Naive thymus-derived CD4-positive, alpha-beta T cell (primary cell): ENCODE measurements at regions not wholly inside any gene's neighbourhood (a gene's known extent, or its start where the extent isn't known, plus 50 kb on each side); places are given as distances from the start of the nearest gene placed in this dataset.

Source experiments
- ATAC-seq: fragments of 150-1000 bp; cut with Tn5 transposase; 2 replicates; pipeline ENCODE4 v1.10.0; 2021; ENCODE audit warnings: mild to moderate bottlenecking, moderate library complexity
- CTCF ChIA-PET: fragments of 350-600 bp; sonication (Branson Sonifier 250); formaldehyde crosslinking; loops from one replicate; lab custom pipeline; 2021; ENCODE audit warnings: antibody characterized with exemption; lab: Charles Lee
- POLR2A ChIA-PET: fragments of 350-600 bp; sonication (Branson Sonifier 250); formaldehyde crosslinking; loops from one replicate; lab custom pipeline; 2021; ENCODE audit warnings: antibody characterized with exemption, inconsistent platforms; lab: Charles Lee
- DNase-seq, 9 donors: peaks; one replicate each; pipeline versions ENCODE4 v3.0.0 to v3.0.0-alpha.2; 2020 to 2022; ENCODE audit warnings: mixed read lengths in 1 of 9
- H3K27ac ChIP-seq: one replicate; pipeline ENCODE4 v1.7.0; 2013; ENCODE audit warnings: mild to moderate bottlenecking, low read depth, low read length, moderate library complexity
- H3K27me3 ChIP-seq, 2 donors: one replicate each; pipeline ENCODE4 v1.7.0; 2013; ENCODE audit warnings: low read length in 2 of 2, mild to moderate bottlenecking in 2 of 2, moderate library complexity in 2 of 2; ENCODE audit not compliant: control insufficient read depth in 2 of 2, insufficient read depth in 2 of 2
- H3K36me3 ChIP-seq, 3 experiments: 1 replicate in 2 of 3; 2 replicates in 1 of 3; pipeline ENCODE4 v1.7.0; 2013; ENCODE audit warnings: low read length in 3 of 3, mild to moderate bottlenecking in 3 of 3, moderate library complexity in 1 of 3; ENCODE audit not compliant: insufficient read depth in 3 of 3, control insufficient read depth in 2 of 3
- H3K4me1 ChIP-seq, 2 donors: one replicate each; pipeline ENCODE4 v1.7.0; 2013; ENCODE audit warnings: low read length in 2 of 2, mild to moderate bottlenecking in 2 of 2, moderate library complexity in 1 of 2; ENCODE audit not compliant: control insufficient read depth in 2 of 2, insufficient read depth in 2 of 2
- H3K4me3 ChIP-seq: 2 replicates; pipeline ENCODE4 v1.7.0; 2013; ENCODE audit warnings: mild to moderate bottlenecking, low read length
- H3K9me3 ChIP-seq, 3 experiments: 1 replicate in 2 of 3; 2 replicates in 1 of 3; pipeline ENCODE4 v1.7.0; 2013; ENCODE audit warnings: low read length in 3 of 3; ENCODE audit not compliant: control insufficient read depth in 2 of 3
- H3K27ac Mint-ChIP-seq, 9 donors: one replicate each; pipeline ENCODE4 v1.8.0; 2020 to 2022; ENCODE audit warnings: mixed read lengths in 9 of 9, mild to moderate bottlenecking in 8 of 9, moderate library complexity in 5 of 9, inconsistent platforms in 2 of 9
- H3K27me3 Mint-ChIP-seq, 5 donors: one replicate each; pipeline ENCODE4 v1.8.0; 2021 to 2022; ENCODE audit warnings: mixed read lengths in 5 of 5, mild to moderate bottlenecking in 1 of 5
- H3K36me3 Mint-ChIP-seq, 5 donors: one replicate each; pipeline ENCODE4 v1.8.0; 2020 to 2022; ENCODE audit warnings: mixed read lengths in 5 of 5, mild to moderate bottlenecking in 3 of 5, inconsistent platforms in 1 of 5
- H3K4me1 Mint-ChIP-seq, 7 donors: one replicate each; pipeline ENCODE4 v1.8.0; 2020 to 2022; ENCODE audit warnings: mixed read lengths in 7 of 7, mild to moderate bottlenecking in 3 of 7, inconsistent platforms in 1 of 7
- H3K4me3 Mint-ChIP-seq, 10 donors: one replicate each; pipeline ENCODE4 v1.8.0; 2020 to 2022; ENCODE audit warnings: mild to moderate bottlenecking in 10 of 10, mixed read lengths in 10 of 10, moderate library complexity in 6 of 10, inconsistent platforms in 2 of 10
- H3K9me3 Mint-ChIP-seq, 11 donors: one replicate each; pipeline ENCODE4 v1.8.0; 2020 to 2022; ENCODE audit warnings: mixed read lengths in 11 of 11, mild to moderate bottlenecking in 4 of 11, inconsistent platforms in 1 of 11, moderate library complexity in 1 of 11
- intact Hi-C, 2 donors: fragments of 100-400 bp; cut with micrococcal nuclease; formaldehyde crosslinking; loops; one replicate each; pipeline ENCODE4 v1.15.1; 2023

DNA sequence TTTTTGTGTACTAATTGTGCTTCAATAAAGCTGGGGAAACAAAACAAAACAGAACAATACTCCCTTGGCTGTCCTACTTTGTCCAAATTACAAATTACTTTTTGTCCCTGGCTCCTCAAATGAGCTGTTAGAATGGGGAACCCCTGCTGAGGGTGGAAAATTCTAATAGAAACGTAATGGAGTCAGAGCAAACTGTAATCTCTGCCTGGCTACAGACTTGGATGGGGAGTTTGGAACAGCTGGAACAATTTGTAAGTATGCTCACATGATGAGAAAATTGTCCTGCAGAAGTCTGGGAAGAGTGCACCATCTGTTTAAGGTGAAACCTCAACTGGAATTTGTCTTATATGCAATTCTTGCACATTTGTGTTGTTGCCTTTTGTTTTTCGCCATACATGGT lies 364.4 kb upstream of the CLNK start:
- ATAC-seq (no peak), DNase-seq (no peak)
- POLR2A ChIA-PET, result no interaction called here
- Mint-ChIP-seq H3K36me3 (peaks cover 0 to 3% (median 0%) of the 10 kb centered on the region in 5 donors), H3K27me3 (peaks cover 0 to 12% (median 0%) of the 10 kb centered on the region in 5 donors), H3K9me3 (peaks cover 0 to 16% (median 3%) of the 10 kb centered on the region in 11 donors), H3K27ac (no peak overlapping the region), H3K4me1 (no peaks in the 10 kb centered on the region), H3K4me3 (no peak overlapping the region)
- no peaks in the 10 kb centered on the region for H3K9me3 ChIP-seq
- H3K36me3 ChIP-seq, result no peaks in the 10 kb centered on the region
- CTCF ChIA-PET, result interaction anchor here (0.6 kb wide), 1 partner anchor 113 kb away, joined by 5 read pairs; no protein-coding TSS in a partner anchor
- no peaks in the 10 kb centered on the region for H3K4me1 ChIP-seq
- intact Hi-C loops, result no loop called here
- no peak overlapping the region for H3K4me3 ChIP-seq
- H3K27ac ChIP-seq, result no peak overlapping the region
- H3K27me3 ChIP-seq, result no peaks in the 10 kb centered on the region

DNA sequence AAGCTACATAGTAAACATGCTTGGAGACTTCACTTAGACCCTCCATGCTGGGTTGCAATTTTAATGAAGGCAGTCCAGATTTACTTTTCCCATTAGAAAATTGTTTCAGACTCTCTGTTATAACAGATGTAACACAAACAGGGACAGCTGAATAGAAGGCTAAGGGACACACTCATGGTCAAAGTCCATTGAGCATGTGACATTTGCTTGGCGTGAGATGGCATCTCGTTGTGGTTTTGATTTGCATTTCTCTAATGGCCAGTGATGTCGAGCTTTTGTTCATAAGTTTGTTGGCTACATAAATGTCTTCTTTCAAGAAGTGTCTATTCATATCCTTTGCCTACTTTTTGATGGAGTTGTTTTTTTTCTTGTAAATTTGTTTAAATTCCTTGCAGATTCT lies 358.2 kb upstream of the CLNK start:
- Histone ChIP-seq H3K4me3 (no peak overlapping the region), H3K4me1 (no peaks in the 10 kb centered on the region), H3K27ac (no peak overlapping the region), H3K27me3 (no peaks in the 10 kb centered on the region), H3K36me3 (no peaks in the 10 kb centered on the region), H3K9me3 (no peaks in the 10 kb centered on the region)
- H3K4me3 Mint-ChIP-seq, result no peak overlapping the region
- DNase-seq (no peak), ATAC-seq (no peak)
- intact Hi-C loops, result no loop called here
- peaks cover 0 to 16% (median 2%) of the 10 kb centered on the region in 11 donors for H3K9me3 Mint-ChIP-seq
- CTCF ChIA-PET, result no interaction called here
- H3K4me1 Mint-ChIP-seq, result peaks cover 0 to 4% (median 0%) of the 10 kb centered on the region in 7 donors
- H3K27ac Mint-ChIP-seq, result no peak overlapping the region
- peaks cover 0 to 3% (median 0%) of the 10 kb centered on the region in 5 donors for H3K36me3 Mint-ChIP-seq
- POLR2A ChIA-PET, result no interaction called here
- H3K27me3 Mint-ChIP-seq, result no peaks in the 10 kb centered on the region

DNA sequence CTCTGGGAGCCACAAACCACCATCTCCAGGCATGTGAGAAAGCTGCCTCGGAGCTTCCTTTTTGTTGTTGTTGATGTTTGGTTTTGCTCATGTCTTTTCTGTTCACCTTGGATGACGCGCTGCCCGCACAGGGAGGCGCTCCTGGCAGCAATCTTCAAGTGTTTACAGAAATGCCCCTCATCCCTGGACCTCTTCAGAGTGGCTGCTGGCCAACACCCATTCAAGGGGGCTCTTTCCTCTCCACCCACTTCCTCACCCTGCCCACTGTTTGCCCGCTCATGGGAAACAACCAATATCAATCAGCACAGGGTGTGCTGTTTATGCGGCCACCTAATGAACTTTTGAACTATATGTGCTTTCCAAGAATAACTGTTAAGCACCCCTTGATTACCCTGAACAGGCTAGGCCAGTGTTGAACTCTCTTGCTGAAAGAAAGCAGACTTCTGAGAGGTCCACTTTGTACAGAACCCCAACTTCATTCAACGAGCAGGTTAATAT lies 355.1 kb upstream of the CLNK start:
- Mint-ChIP-seq H3K4me3 (no peak overlapping the region), H3K36me3 (no peaks in the 10 kb centered on the region), H3K27me3 (no peaks in the 10 kb centered on the region), H3K27ac (no peak overlapping the region), H3K4me1 (peaks cover 0 to 4% (median 0%) of the 10 kb centered on the region in 7 donors), H3K9me3 (no peaks in the 10 kb centered on the region)
- no peak for ATAC-seq
- ChIA-PET CTCF (no interaction called here), POLR2A (no interaction called here)
- H3K4me1 ChIP-seq, result no peaks in the 10 kb centered on the region
- H3K4me3 ChIP-seq, result no peak overlapping the region
- H3K36me3 ChIP-seq, result no peaks in the 10 kb centered on the region
- DNase-seq, result no peak
- no peak overlapping the region for H3K27ac ChIP-seq
- intact Hi-C loops, result no loop called here
- H3K27me3 ChIP-seq, result no peaks in the 10 kb centered on the region
- H3K9me3 ChIP-seq, result no peaks in the 10 kb centered on the region

DNA sequence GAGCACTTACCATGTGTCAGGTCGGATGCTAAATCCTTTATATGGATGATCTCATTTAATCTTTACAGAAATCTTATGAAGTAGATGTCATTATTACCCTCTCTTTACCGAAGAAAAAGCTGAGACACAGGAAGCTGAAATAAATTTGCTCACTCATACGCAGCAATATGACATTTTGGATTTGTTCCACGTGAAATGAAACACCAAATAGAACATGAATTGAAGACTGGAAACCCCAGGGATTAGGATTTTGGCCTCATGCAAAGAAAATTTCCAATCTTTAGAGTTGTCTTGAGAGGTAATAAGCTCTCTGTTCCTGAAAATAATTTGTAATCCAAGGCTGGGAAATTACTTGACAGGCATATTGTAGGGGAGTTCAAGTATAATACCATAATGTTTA lies 354.4 kb upstream of the CLNK start:
- ChIA-PET CTCF (no interaction called here), POLR2A (no interaction called here)
- intact Hi-C loops, result no loop called here
- no peaks in the 10 kb centered on the region for H3K36me3 Mint-ChIP-seq
- no peak overlapping the region for H3K27ac ChIP-seq
- no peaks in the 10 kb centered on the region for H3K4me1 ChIP-seq
- no peak overlapping the region for H3K4me3 Mint-ChIP-seq
- no peaks in the 10 kb centered on the region for H3K36me3 ChIP-seq
- no peak overlapping the region for H3K27ac Mint-ChIP-seq
- ATAC-seq (no peak), DNase-seq (no peak)
- H3K27me3 Mint-ChIP-seq, result no peaks in the 10 kb centered on the region
- no peaks in the 10 kb centered on the region for H3K27me3 ChIP-seq
- no peak overlapping the region for H3K4me3 ChIP-seq
- H3K4me1 Mint-ChIP-seq, result peaks cover 0 to 4% (median 0%) of the 10 kb centered on the region in 7 donors
- H3K9me3 ChIP-seq, result no peaks in the 10 kb centered on the region
- H3K9me3 Mint-ChIP-seq, result no peaks in the 10 kb centered on the region

GRCh38 chr4:11037637-11038036 lies 353.1 kb upstream of the CLNK start:
- Mint-ChIP-seq H3K27me3 (no peaks in the 10 kb centered on the region), H3K36me3 (no peaks in the 10 kb centered on the region), H3K4me3 (no peak overlapping the region), H3K27ac (no peak overlapping the region), H3K4me1 (peaks cover 0 to 4% (median 0%) of the 10 kb centered on the region in 7 donors), H3K9me3 (no peaks in the 10 kb centered on the region)
- H3K4me1 ChIP-seq, result no peaks in the 10 kb centered on the region
- intact Hi-C loops, result no loop called here
- no peak overlapping the region for H3K4me3 ChIP-seq
- POLR2A ChIA-PET, result no interaction called here
- H3K27me3 ChIP-seq, result no peaks in the 10 kb centered on the region
- ATAC-seq (no peak), DNase-seq (no peak)
- H3K9me3 ChIP-seq, result no peaks in the 10 kb centered on the region
- no peak overlapping the region for H3K27ac ChIP-seq
- CTCF ChIA-PET, result no interaction called here
- H3K36me3 ChIP-seq, result no peaks in the 10 kb centered on the region

DNA sequence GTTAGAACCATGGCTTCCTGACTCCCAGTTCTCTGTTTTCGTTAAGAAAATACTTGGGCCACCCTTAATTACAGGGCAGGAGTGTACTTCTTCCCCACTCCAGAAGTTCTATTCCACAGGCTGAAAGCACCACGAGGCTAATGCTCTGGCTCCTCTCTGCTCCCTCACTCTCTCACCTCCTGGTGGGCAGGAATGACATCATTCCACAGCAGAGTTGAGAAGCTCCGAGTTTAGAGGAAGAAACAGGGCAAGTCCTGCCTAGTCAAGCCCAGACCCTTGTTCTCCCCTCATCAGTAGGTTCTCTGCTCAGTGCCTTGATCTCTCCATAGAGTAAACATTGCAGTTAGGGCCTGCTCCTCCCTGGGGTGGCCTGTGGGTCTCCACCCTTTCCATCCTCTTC lies 343.8 kb upstream of the CLNK start:
- H3K27ac ChIP-seq, result no peak overlapping the region
- CTCF ChIA-PET, result no interaction called here
- H3K9me3 Mint-ChIP-seq, result peaks cover 0 to 8% (median 3%) of the 10 kb centered on the region in 11 donors
- DNase-seq (no peak), ATAC-seq (no peak)
- POLR2A ChIA-PET, result no interaction called here
- H3K36me3 ChIP-seq, result no peaks in the 10 kb centered on the region
- no peaks in the 10 kb centered on the region for H3K4me1 Mint-ChIP-seq
- H3K27me3 Mint-ChIP-seq, result peaks cover 0 to 8% (median 4%) of the 10 kb centered on the region in 5 donors
- no peaks in the 10 kb centered on the region for H3K4me1 ChIP-seq
- no peaks in the 10 kb centered on the region for H3K27me3 ChIP-seq
- no peak overlapping the region for H3K27ac Mint-ChIP-seq
- intact Hi-C loops, result no loop called here
- no peak overlapping the region for H3K4me3 Mint-ChIP-seq
- no peaks in the 10 kb centered on the region for H3K9me3 ChIP-seq
- H3K36me3 Mint-ChIP-seq, result no peaks in the 10 kb centered on the region
- no peak overlapping the region for H3K4me3 ChIP-seq

DNA sequence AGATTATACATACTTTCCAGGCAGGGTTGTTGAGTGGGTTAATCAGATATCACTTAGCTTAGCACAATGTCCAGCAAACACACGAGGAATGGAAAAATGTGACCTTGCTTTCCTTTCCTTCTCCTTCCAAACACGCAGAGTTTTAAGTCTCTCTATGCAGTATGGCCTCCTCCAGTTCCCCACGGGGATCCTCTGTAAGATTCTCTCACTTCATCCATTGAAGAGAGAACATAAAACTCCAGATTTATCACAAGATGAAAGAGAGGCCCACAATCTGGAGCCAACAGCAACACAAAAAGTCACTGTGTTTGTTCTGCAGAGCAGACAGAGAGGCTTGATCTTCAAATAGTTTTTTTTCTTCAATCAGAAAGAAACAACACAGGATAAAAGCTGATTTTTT lies 336.8 kb upstream of the CLNK start:
- Mint-ChIP-seq H3K36me3 (no peaks in the 10 kb centered on the region), H3K9me3 (no peaks in the 10 kb centered on the region), H3K4me3 (no peak overlapping the region), H3K27ac (no peak overlapping the region), H3K27me3 (peaks cover 0 to 8% (median 4%) of the 10 kb centered on the region in 5 donors), H3K4me1 (no peaks in the 10 kb centered on the region)
- intact Hi-C loops, result no loop called here
- POLR2A ChIA-PET, result no interaction called here
- DNase-seq (no peak), ATAC-seq (no peak)
- H3K27me3 ChIP-seq, result no peaks in the 10 kb centered on the region
- CTCF ChIA-PET, result no interaction called here
- no peaks in the 10 kb centered on the region for H3K4me1 ChIP-seq
- H3K4me3 ChIP-seq, result no peak overlapping the region
- H3K27ac ChIP-seq, result no peak overlapping the region
- no peaks in the 10 kb centered on the region for H3K9me3 ChIP-seq
- no peaks in the 10 kb centered on the region for H3K36me3 ChIP-seq
